GM21786 (cell line): ENCODE measurements at regions not wholly inside any gene's neighbourhood (a gene's known extent, or its start where the extent isn't known, plus 50 kb on each side); places are given as distances from the start of the nearest gene placed in this dataset.

Source experiments
- ATAC-seq: cut with Tn5 transposase; IDR thresholded peaks from one replicate; pipeline ENCODE4 v1.9.1; 2021; ENCODE audit not compliant: unreplicated experiment

DNA sequence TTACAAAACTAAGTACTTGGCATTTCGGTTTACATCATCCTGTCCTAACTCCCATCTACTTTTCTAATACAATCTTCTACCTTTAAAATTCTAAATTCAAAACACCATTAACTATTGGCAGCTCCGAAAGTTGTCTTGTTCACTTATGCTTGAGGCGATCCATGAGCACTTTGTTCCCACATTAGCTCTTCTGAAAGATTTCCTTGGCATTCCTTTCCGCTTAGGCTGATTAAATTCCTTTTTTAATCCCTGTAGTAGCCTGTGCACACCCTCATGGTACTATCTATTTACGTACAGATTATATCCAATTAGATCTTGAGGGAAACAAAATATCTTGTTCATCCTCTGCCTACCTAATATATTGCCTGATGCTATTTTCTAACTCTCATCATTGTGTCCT is 480.7 kb downstream of the PRKD1 start:
- no peak for ATAC-seq

DNA sequence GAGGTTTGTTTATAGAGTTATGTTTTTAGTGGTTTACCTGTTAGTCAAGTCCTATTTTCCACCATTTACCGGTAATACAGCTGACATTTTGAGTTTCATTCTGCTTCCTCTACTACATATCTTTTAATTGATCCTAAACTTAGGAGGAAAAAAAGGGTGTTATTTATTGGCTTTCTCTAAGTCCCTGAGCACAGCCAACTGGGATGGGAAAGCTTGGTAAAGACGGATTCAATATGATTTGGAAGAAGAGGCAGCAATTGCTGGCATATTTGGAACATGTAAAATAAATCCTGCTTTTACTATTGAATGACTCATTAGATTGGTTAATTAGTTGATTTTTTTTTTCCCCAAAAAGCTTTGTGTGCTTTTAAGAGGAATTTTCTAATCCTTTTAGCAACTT is 475.7 kb downstream of the PRKD1 start:
- no peak for ATAC-seq

DNA sequence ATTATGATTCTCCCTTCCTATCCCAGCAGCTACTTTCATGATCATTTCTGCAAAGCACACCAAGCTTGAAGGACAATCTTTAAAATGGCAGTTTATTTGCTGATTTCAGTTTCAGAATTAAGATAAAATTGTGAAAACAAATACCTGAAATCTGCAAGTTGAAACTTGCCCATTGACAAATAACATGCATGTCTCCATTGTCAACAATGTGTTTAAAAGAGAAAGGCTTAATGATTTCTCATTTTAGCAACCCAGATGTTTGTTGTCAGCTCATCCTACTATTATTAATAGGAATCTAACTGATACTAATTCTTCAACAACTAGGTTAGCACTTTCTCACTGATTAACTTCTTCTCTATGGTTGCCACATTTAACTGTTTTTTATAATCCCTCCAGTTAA is 474.6 kb downstream of the PRKD1 start:
- ATAC-seq: no peak

DNA sequence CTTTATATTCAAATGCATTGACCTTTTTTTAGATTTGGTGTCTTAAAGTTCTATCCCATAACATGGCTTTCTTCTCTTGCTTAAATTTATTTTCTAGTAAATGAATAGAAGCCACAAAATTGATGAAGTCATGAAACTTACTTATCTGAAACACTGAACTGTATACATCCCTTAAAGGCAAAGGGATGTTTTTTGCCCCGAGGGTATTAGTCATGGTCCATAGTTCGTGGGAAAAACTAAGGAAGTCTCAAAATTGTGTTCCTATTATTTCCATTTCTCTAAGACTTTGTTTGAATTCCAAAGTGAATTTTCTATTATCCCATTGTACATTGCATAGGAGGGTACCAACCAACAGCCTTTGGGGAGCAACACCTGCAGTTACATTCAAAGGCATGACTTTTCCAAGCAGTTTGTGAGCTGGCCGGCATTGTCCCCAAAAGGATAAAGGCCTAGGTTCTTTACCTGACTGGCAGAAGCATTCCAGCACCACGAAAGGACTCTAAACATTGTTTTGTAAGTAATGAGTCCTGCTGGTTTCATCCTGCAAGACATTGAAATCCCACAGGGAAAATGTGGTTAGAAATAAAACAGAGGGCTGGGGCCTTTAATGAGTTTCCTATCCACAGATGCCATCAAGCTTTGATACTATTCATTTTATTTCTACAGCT is 473.5 kb downstream of the PRKD1 start:
- ATAC-seq: no peak

DNA sequence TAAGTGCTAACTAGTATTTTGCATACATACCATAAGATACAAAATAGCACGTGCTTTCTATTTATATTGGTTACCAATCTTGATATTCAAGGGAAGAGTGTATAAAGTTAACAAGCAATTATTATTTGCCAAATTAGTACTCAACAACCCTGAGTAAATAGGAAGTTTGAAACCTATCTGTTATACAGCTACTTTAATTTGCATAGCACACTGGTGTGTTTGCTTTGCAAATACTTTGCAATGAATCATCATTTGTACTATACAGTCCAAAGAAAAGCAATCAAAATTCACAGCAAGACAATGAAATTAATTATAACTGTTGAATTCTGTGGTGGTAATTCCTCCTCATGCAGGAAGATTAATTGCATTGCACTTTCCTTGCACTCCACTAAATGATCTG is 469.1 kb downstream of the PRKD1 start:
- no peak for ATAC-seq

DNA sequence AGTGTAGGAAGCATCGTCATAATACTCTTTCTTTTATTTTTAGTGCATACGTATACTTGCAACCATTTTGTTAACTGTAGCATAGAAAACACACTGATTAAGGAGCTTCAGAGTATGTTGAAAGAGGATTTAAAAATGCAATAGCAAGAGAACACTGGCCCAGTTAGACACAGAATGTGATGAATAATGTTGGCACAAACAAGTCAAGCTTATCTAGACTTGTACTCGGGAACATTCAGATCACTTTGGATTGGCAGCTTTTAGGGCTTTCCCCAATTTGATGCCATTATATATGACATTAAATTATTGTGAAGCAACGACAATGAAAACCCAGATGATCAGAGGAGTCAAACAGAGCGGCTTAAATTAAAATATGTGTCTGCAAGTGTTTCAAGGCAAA is 468.1 kb downstream of the PRKD1 start:
- ATAC-seq: no peak

DNA sequence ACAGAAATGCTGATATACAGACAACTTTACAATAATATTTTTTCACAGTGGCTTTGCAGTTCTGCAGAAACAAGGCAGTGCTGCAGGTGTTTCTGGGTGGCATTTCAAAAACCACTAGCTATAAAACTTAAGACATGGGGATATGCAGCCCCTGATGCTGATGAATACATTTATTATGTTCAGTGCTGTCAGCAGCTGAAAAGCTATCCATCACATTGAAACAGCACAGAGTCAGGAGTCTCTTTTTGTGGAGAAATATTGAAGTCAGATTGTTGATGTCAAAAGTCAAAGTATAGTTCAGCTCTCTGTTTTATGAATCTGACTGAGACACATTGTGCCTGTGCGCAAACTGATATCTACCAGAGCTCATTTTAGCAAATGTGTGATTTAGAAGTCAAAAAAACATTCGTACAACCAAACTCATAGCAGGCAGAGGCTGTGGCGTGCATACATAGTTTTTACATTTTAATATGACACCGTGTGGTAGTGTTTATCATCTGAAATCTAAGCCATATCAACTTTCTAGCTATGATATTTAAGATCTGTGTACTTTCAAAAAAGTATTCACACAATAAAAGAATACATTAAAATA is 467.6 kb downstream of the PRKD1 start:
- no peak for ATAC-seq

DNA sequence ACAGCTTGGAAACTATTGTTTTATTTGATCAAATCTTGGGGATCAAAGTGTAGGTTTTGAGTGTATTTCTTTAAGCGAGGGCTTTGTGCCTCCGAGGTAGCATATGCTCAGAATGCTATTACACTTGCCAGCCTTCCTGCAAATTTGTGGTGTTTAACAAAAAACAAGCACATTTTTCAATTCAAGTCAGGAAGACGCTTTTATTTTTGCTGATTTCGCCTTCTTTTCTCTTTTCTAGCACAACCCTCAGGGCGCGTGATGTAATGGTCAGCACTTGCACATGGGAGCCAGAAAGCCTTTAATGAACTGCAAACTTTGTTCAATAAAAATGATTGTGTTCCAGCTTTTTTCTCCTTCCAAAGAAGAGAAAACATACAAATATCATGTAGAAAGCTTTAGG is 466.5 kb downstream of the PRKD1 start:
- no peak for ATAC-seq

DNA sequence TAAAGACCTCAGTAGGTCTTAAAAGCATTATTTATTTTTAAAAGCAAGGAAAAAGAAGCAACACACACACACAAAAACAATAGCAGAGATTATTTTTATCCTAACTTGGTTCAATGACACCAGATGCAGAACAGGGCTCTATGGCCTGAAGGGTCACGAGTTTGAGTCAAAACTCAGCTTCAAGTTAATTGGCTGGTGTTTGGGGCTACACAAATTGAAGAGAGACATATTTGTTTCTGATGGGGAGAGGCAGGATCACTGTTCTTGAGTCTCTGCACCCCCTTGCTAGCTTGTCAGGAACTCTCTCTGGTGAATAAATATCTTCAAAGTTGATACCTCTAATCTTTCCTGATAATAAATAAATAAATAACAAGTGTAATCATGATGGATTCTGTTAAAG is 466.1 kb downstream of the PRKD1 start:
- ATAC-seq: no peak

DNA sequence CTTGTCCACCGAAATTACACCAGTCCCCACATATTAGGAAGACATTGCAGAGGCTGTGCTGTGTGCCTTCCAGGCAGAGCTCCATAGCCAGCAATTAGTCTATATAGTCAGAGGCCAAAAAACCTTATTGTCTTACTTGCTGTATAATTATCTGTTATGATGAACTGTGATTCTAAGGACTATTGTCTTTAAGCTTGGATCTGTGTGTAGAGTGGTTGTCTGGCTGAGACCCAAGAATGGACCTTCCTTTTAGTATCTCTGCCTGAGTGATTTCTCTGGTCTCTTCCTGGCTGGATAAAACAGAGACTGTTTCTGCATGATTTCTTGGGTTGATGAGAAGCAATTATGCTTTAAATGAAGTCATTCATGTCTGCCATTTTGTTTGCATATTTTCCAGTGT is 465.3 kb downstream of the PRKD1 start:
- ATAC-seq: no peak

DNA sequence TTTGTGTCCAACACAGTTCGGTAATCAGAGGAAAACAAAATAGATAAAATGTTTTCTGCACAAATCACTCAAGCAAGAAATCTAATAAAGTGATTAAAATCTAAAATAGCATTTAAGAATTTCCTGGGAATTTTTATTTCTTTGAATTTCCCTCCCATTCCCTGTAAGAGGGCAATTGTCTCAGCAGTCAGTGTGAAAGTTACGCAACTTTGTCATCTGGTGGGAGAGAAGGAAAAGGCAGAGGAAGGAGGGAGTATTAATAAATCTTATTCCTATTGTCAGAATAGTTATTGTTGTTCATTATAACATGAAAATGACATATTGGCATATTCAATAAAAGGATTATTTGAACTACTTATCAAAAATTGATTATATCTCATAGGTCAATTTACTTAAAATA is 464.9 kb downstream of the PRKD1 start:
- no peak for ATAC-seq

DNA sequence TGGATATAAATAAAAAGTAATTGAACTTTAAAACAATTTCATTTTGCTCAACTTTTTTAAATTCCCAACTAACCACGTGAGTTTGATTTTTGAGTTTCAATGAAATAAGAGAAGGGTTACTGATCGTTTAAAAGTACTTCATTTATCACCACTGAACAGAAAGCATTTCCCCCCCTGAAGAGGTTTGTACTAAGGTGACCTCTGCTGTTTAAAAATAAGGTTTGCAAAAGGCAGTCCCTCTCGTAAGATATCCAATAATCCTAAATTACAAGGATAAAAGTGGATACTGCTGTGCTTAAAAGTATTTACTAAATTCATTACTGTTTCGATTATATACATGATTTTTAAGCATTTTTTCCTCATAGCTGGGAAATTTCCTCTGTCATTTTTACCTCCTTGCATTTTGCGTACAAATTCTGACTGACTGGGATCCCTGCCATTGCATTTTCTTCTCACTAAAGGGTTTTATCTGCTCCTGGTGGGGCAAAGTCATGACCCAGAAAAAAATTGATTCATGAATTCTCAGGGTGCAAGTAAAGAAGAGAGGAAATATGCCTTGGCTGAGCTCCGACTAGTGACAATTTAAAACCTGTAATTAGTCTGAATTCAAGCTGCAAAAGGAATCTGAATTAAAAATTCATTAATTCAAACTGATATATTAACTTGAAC is 463.8 kb downstream of the PRKD1 start:
- ATAC-seq: no peak

DNA sequence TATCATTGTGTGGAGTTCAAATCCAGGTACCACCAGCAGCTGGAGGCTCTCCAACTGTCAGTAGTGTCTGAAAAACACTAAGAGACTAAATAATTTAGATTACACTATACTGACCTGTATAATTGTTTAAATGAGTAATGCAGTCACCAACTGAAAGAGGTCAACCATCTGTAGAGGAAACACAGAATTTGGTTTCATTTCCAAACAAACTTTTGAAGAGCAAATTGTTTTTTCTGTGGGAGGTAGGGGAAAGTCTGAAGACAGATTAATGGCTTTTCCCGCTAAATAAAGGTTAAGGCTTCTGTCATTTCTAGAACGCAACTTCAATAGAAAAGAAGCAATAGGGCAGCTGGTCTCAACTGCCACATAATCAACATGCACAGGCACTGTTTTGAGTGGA is 462.6 kb downstream of the PRKD1 start:
- no peak for ATAC-seq

DNA sequence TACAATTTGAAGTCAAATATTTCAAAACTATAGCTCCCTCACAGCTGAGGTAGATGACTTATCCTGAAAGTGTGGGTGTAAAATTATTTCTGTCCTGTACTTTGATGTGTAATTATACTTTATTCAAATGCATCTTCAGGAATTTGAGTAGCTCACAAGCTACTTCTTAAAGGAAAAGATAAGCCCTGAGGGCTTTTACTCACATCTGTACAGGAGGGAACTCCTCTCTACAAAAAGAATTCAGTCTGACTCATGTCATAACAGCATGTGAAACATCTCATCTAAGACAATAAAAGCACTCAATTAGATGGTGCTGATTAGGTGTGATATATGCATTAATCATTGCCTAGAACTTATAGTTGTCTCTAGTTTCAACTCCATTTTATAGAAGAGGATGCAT is 452.0 kb downstream of the PRKD1 start:
- ATAC-seq: no peak

DNA sequence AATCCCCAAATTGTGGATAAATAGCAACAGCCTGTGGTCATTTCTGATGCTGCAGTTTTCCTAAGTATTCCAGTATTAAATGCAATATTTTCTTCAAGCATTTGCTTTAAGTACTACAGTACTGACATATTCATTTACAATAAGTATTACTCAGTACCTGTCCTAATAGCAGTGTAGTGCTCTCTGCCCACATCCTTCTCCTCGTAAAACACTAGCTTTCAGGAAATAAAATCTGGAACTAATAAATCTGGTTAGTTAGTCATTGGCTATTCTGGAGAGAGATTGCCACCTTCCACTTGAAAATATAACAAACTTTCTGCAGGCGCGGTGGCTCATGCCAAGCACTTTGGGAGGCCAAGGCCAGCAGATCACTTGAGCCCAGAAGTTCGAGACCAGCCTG is 441.5 kb downstream of the PRKD1 start:
- no peak for ATAC-seq

DNA sequence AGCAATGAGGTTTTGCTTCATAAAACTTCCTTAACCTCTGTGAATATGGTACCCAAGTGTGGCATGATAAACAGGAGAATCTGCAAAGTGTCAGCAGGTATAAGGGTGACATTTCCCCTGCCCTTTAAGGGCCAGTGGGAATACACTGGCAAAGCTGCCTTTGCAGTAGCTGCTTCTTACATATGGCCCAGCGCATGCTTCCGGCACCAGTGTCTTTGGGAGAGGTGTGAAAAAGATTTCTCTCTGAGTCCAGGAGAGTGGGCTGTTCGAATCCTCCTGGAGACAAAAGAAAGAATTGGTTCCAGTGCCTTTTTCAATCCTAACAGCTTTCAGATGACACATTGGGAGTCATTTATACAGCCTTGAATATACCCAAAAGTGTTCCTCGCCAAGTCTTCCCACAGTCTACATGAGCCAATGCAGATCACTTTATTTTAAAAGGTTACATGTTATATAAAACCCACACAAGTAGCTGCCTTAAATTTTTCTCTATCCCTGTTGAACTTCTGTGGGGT is 437.7 kb downstream of the PRKD1 start:
- ATAC-seq: no peak

DNA sequence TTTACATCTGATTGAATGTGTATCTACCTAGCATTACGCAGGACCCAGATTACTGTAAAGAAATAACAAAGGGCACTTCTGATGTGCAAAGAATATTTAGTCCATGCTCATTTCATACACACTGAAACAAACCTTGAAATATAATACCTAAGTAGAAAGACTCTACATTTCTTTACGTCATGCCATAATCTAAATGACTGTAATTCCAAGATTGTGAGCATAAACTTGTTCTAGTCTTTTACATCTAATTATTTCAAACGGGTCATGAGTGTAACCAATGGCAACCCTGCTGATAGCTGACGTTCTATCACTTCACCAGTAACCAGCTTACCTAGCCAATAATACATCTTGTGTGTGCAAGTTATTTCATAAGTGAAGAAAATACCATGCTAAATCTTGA is 433.8 kb downstream of the PRKD1 start:
- ATAC-seq: no peak

DNA sequence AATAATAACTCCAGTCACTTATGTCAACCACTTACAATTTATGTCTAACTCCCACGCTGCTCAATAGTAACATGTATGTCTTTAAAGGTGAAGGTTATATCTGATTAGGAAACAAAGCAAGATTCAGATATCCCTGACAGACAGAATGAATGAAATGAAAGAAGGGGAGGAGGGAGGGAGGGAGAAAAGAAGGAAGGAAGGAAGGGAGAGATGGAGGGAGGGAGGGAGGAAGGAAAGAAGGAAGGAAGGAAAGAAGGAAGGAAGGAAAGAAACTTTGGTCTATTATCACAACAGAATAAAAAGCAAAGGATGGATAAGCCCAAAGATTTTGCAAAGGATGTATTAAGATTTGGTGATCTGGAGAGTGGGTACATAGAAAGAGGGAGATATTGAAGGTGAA is 433.3 kb downstream of the PRKD1 start:
- ATAC-seq: no peak

DNA sequence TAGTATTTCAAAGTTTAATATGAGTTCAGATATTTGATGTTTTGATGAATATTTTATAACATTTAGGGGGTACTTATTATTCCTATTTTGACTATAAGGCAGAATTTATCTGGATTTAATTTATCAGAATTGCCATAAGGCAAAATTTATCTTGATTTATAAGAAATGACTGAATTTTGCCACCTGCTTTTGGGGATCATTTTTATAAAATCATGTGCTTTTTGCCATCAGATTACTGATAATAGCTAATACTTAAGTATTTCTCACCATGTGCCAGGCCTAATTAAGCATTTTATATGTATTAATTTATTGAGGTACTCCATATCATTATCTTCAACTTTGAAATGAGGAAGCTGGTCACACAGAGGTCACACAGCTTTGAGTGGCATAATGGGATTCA is 423.7 kb downstream of the PRKD1 start:
- ATAC-seq: no peak

DNA sequence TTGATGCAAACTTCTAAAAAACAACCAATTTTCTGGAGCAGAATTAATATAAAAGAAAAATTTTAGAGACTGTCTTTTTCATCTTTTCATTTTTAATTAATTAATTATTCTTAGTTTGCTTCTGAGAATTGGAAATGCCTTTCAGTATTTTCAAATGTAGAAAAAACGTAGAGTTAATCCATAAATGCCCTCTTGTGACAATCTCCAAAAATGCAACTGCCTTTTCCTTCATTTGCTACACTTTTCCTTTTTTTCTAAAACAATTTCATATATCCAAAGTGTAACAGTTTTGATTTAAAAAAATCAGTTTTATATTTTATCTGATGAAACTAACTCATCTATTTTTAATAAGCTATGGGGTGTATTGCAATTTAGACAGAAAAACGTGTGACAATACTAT is 409.3 kb downstream of the PRKD1 start:
- ATAC-seq: no peak

DNA sequence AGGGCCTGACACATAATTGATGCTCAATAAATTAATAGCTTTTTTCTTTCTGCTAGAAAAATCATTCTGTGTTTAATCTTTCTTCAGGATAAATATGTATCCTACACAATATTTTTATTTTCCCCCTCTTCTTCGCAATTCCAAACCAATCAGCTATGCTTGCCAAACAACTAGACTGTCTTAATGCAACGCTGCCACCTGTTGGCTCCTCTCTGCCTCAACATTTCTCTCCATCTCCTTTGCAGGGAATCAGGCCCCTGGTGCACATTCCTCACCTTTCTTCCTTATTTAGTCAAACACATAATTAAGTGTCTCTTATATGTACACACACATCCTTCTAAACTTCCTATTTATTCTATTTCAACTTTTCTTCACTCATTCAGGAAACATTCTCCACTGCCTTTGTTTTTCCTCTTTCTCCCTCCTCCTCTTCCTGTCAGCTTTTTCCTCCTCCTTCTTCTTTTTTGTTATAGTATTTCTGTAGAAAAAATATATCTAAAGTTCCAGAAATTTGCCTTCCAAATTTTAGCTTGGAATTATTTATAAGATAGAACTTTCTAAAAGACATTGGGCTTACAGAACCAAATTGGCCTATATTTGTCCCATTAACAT is 406.0 kb downstream of the PRKD1 start:
- ATAC-seq: no peak
